HepG2 (cell line): ENCODE measurements at regions not wholly inside any gene's neighbourhood (a gene's known extent, or its start where the extent isn't known, plus 50 kb on each side); places are given as distances from the start of the nearest gene placed in this dataset.

Source experiments
- ATAC-seq: fragments of 200-7000 bp; cut with Tn5 transposase; 3 replicates; pipeline ENCODE4 v1.9.1; 2020; ENCODE audit warnings: mild to moderate bottlenecking, moderate library complexity
- BruUV-seq: library from RNA; stranded (reverse); fragments of 400-500 nt; replicated peaks from 2 replicates; lab custom pipeline; 2021; lab: Mats Ljungman, UMichigan
- CTCF ChIA-PET: fragments of 300-600 bp; formaldehyde crosslinking; extraction: SDS; loops from one replicate; lab custom pipeline; 2021; ENCODE audit warnings: low total read pairs, inconsistent platforms, low intra/inter-chr PET ratio; lab: Yijun Ruan, JAX
- POLR2A ChIA-PET: fragments of 350-600 bp; sonication (Branson Sonifier 250); formaldehyde crosslinking; loops from one replicate; lab custom pipeline; 2020; ENCODE audit warnings: antibody characterized with exemption, inconsistent platforms; lab: Yijun Ruan, JAX
- DNase-seq: peaks from one replicate; pipeline ENCODE4 v3.0.0-alpha.2; 2015; ENCODE audit warnings: low spot score
- FAIRE-seq: peaks from 3 replicates; lab custom pipeline; 2011; peaks lifted over from hg19 to GRCh38; lab: Jason Lieb, UNC
- H2AFZ ChIP-seq: one replicate; pipeline ENCODE4 v1.6.1; 2011; ENCODE audit warnings: low read length, inconsistent platforms
- H3K27ac ChIP-seq: fragments of 300-600 bp; 3 replicates; pipeline ENCODE4 v1.8.0; 2011; ENCODE audit warnings: mixed run types, mild to moderate bottlenecking, mixed read lengths, low read length, inconsistent platforms; ENCODE audit not compliant: insufficient read depth; ENCODE audit errors: extremely low read length
- H3K27me3 ChIP-seq, 2 experiments: fragments of 200-600 bp in 1 of 2; 2 replicates in 1 of 2; 3 replicates in 1 of 2; pipeline versions ENCODE4 v1.6.0 to v1.8.0; 2011; ENCODE audit warnings: low read length in 2 of 2, mild to moderate bottlenecking in 2 of 2, moderate library complexity in 2 of 2, inconsistent platforms in 1 of 2; ENCODE audit not compliant: insufficient read depth in 2 of 2, control insufficient read depth in 1 of 2
- H3K36me3 ChIP-seq, 2 experiments: fragments of 200-600 bp in 1 of 2; replicated peaks in 1 of 2; 2 replicates in 1 of 2; 3 replicates in 1 of 2; pipeline versions ENCODE4 v1.5.1 to v1.8.0; 2011; ENCODE audit warnings: low read length in 2 of 2, inconsistent platforms in 1 of 2; ENCODE audit not compliant: insufficient read depth in 2 of 2, control insufficient read depth in 1 of 2
- H3K4me1 ChIP-seq: 2 replicates; pipeline ENCODE4 v1.5.1; 2012; ENCODE audit warnings: low read length, inconsistent platforms; ENCODE audit not compliant: insufficient read depth
- H3K4me2 ChIP-seq: 2 replicates; pipeline ENCODE4 v1.6.0; 2011; ENCODE audit warnings: low read depth, low read length, inconsistent platforms
- H3K4me3 ChIP-seq, 3 experiments: fragments of 200-600 bp in 1 of 3; sonication (generic), shearing (Covaris generic) in 1 of 3; replicated peaks in 1 of 3; 2 replicates each; pipeline ENCODE4 v1.5.1; 2011 to 2016; ENCODE audit warnings: low read length in 3 of 3, inconsistent platforms in 2 of 3, low read depth in 2 of 3, mild to moderate bottlenecking in 2 of 3, control low read depth in 1 of 3, mixed read lengths in 1 of 3; ENCODE audit not compliant: insufficient read depth in 1 of 3
- H3K79me2 ChIP-seq: one replicate; pipeline ENCODE4 v1.6.1; 2011; ENCODE audit warnings: low read length, inconsistent platforms; ENCODE audit not compliant: insufficient read depth
- H3K9ac ChIP-seq: 2 replicates; pipeline ENCODE4 v1.6.0; 2011; ENCODE audit warnings: mild to moderate bottlenecking, low read depth, low read length, inconsistent platforms; ENCODE audit not compliant: insufficient read depth
- H3K9me3 ChIP-seq: 2 replicates; pipeline ENCODE4 v1.5.1; 2012; ENCODE audit warnings: mild to moderate bottlenecking, low read length
- H4K20me1 ChIP-seq: 2 replicates; pipeline ENCODE4 v1.6.0; 2011; ENCODE audit warnings: inconsistent platforms, mild to moderate bottlenecking, low read length, moderate library complexity; ENCODE audit not compliant: insufficient read depth
- KIAA2018 ChIP-seq: sonication (generic); formaldehyde crosslinking; IDR thresholded peaks from 2 replicates; pipeline ENCODE4 v1.5.0; 2020; ENCODE audit warnings: mild to moderate bottlenecking, missing genetic modification reagents, borderline replicate concordance
- LRRFIP1 ChIP-seq: sonication (generic); formaldehyde crosslinking; conservative IDR thresholded peaks from 2 replicates; pipeline ENCODE4 v1.4.0; 2020; ENCODE audit warnings: missing genetic modification reagents
- RBM39 ChIP-seq: fragments of 200-400 bp; formaldehyde crosslinking; IDR thresholded peaks from one replicate; pipeline ENCODE4 v1.6.1; 2018; ENCODE audit warnings: antibody characterized with exemption, mild to moderate bottlenecking, low read depth, low read length; ENCODE audit not compliant: poor library complexity, severe bottlenecking
- WGBS: methylation state at CpG from one replicate; pipeline ENCODE4 v1.1.6; 2017; ENCODE audit warnings: low lambda C conversion rate; 5-methylcytosine and 5-hydroxymethylcytosine counted together
- in situ Hi-C: cut with HindIII; loops from 2 replicates; pipeline ENCODE4 v1.10.0; 2017; ENCODE audit warnings: low pct_unique_long_range_greater_than_20kb; ENCODE audit not compliant: extremely low pct_ligation_motif_present
- intact Hi-C: fragments of 100-400 bp; cut with micrococcal nuclease; formaldehyde crosslinking; loops from one replicate; pipeline ENCODE4 v1.10.0; 2022; ENCODE audit not compliant: unreplicated experiment

- H3K4me2 ChIP-seq, result peak overlapping the region; percentile 37
- peak; percentile 10 for DNase-seq
- no peaks in the 10 kb centered on the region for H3K4me1 ChIP-seq
- POLR2A ChIA-PET, result interaction anchor here (1.4 to 1.6 kb wide), 2 partner anchors 1015 to 1017 kb away, joined by 5 to 6 read pairs; no protein-coding TSS in a partner anchor
- BruUV-seq, result no TSS peak
- no peak for FAIRE-seq
- TF ChIP-seq KIAA2018 (CRISPR knock-in tag) (no peak), RBM39 (peak; percentile 69), LRRFIP1 (CRISPR knock-in tag) (no peak)
- CTCF ChIA-PET, result no interaction called here
- no peak overlapping the region for H3K27ac ChIP-seq
- H4K20me1 ChIP-seq, result no peaks in the 10 kb centered on the region
- H3K79me2 ChIP-seq, result no peaks in the 10 kb centered on the region
- no peaks in the 10 kb centered on the region for H3K36me3 ChIP-seq
- peak overlapping the region in 1 of 3 experiments; percentile 8; a peak in 1 of 6 replicates for H3K4me3 ChIP-seq
- no peaks in the 10 kb centered on the region; a peak in 1 of 5 replicates for H3K27me3 ChIP-seq
- ATAC-seq, result peak; percentile 70
- H3K9me3 ChIP-seq, result peaks cover 16% of the 10 kb centered on the region; the same call in 1 of the 2 replicates
- no peak overlapping the region for H3K9ac ChIP-seq
- no peak overlapping the region for H2AFZ ChIP-seq
- WGBS, result 49% methylated on average over 38 of the region's 41 CpGs
- in situ Hi-C loops, result no loop called here
- intact Hi-C loops, result no loop called here
These were observed 1467.1 kb downstream of the FOXD4L5 start for GRCh38 chr9:63817622-63818518.
